Mammary epithelial cell (primary cell): ENCODE measurements at regions not wholly inside any gene's neighbourhood (a gene's known extent, or its start where the extent isn't known, plus 50 kb on each side); places are given as distances from the start of the nearest gene placed in this dataset.

Experiments used
- EZH2 ChIP-seq: IDR thresholded peaks from 2 replicates; pipeline ENCODE4 v1.6.1; 2012; ENCODE audit warnings: low read length, inconsistent platforms, borderline replicate concordance
- TF ChIP-seq, protein P1 (sequence below), 2 donors: IDR thresholded peaks in 1 of 2; conservative IDR thresholded peaks in 1 of 2; 2 replicates each; pipeline ENCODE4 v1.5.1; 2011 to 2012; ENCODE audit warnings: inconsistent platforms in 2 of 2, low read length in 2 of 2, mild to moderate bottlenecking in 2 of 2, control low read depth in 1 of 2, low read depth in 1 of 2; ENCODE audit not compliant: insufficient read depth in 1 of 2; ENCODE audit errors: extremely low read depth in 1 of 2

DNA sequence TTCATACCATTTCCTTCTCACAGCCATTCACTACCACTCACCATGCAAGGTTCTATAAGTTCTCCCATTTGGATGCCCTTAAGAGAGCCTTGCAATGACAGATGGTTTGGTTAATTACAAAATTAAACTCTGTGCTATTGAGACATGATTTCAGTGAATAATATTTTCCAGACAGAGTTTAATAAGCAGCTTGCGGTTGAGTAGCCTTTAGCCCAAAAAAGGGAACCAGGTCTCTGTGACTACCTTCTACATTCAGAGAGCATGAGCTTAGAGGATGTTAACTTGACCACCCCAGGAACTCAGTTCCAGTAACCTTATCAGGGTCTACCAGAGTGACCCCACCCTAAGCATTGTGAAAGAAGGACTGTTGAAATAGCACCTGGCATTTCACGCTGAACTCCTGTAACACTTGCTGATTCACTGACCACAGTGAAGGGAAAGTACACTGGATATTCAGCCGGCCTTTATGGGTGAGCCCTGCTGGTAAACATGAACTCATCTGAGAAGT lies 1173.1 kb upstream of the ZEB2 start:
- TF ChIP-seq, protein P1, sequence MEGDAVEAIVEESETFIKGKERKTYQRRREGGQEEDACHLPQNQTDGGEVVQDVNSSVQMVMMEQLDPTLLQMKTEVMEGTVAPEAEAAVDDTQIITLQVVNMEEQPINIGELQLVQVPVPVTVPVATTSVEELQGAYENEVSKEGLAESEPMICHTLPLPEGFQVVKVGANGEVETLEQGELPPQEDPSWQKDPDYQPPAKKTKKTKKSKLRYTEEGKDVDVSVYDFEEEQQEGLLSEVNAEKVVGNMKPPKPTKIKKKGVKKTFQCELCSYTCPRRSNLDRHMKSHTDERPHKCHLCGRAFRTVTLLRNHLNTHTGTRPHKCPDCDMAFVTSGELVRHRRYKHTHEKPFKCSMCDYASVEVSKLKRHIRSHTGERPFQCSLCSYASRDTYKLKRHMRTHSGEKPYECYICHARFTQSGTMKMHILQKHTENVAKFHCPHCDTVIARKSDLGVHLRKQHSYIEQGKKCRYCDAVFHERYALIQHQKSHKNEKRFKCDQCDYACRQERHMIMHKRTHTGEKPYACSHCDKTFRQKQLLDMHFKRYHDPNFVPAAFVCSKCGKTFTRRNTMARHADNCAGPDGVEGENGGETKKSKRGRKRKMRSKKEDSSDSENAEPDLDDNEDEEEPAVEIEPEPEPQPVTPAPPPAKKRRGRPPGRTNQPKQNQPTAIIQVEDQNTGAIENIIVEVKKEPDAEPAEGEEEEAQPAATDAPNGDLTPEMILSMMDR (conservative IDR thresholded peaks at IDR 0.05 in 1 of 2, IDR thresholded peaks at IDR 0.05 in 1 of 2; ENCODE audit: extremely low read depth in 1 of 2, insufficient read depth in 1 of 2, low read depth in 1 of 2, low read length in 2 of 2): no peak
- no peak for TF ChIP-seq EZH2
